NT2/D1 (cell line): ENCODE measurements at regions not wholly inside any gene's neighbourhood (a gene's known extent, or its start where the extent isn't known, plus 50 kb on each side); places are given as distances from the start of the nearest gene placed in this dataset.

ENCODE experiments used
- DNase-seq: peaks from one replicate; pipeline ENCODE4 v3.0.0-alpha.2; 2011; ENCODE audit warnings: low read depth, low spot score
- H3K27me3 ChIP-seq: 2 replicates; pipeline ENCODE4 v1.6.0; 2011; ENCODE audit warnings: mild to moderate bottlenecking; ENCODE audit not compliant: insufficient read length, insufficient read depth
- H3K36me3 ChIP-seq: 2 replicates; pipeline ENCODE4 v1.6.1; 2011; ENCODE audit warnings: mild to moderate bottlenecking, low read length, mixed read lengths; ENCODE audit not compliant: insufficient read depth, insufficient read length
- H3K4me1 ChIP-seq: 2 replicates; pipeline ENCODE4 v1.5.1; 2011; ENCODE audit not compliant: insufficient read depth, insufficient read length
- H3K4me3 ChIP-seq: 2 replicates; pipeline ENCODE4 v1.5.1; 2011; ENCODE audit warnings: low read depth; ENCODE audit not compliant: insufficient read length
- H3K9ac ChIP-seq: 2 replicates; pipeline ENCODE4 v1.6.0; 2011; ENCODE audit warnings: low read depth; ENCODE audit not compliant: insufficient read length
- H3K9me3 ChIP-seq: 2 replicates; pipeline ENCODE4 v1.5.1; 2011; ENCODE audit warnings: mild to moderate bottlenecking, low read length; ENCODE audit not compliant: insufficient read depth
- SUZ12 ChIP-seq: IDR thresholded peaks from 2 replicates; pipeline ENCODE4 v1.6.1; 2011; ENCODE audit not compliant: insufficient read length, insufficient read depth; ENCODE audit errors: extremely low read depth
- YY1 ChIP-seq: IDR thresholded peaks from 2 replicates; pipeline ENCODE4 v1.6.1; 2011; ENCODE audit not compliant: insufficient read length, insufficient read depth
- ZNF274 ChIP-seq: IDR thresholded peaks from 2 replicates; pipeline ENCODE4 v1.6.1; 2011; ENCODE audit warnings: mild to moderate bottlenecking, low read depth, low read length

GRCh38 chr15:87569581-87569980, 687.0 kb downstream of the NTRK3 start:
- TF ChIP-seq SUZ12 (no peak), ZNF274 (no peak), YY1 (no peak)
- no peak for DNase-seq
- Histone ChIP-seq H3K36me3 (no peaks in the 10 kb centered on the region), H3K9me3 (no peaks in the 10 kb centered on the region), H3K4me1 (no peaks in the 10 kb centered on the region), H3K9ac (no peak overlapping the region), H3K27me3 (no peaks in the 10 kb centered on the region), H3K4me3 (no peak overlapping the region)

GRCh38 chr15:87567406-87568030, 689.0 kb downstream of the NTRK3 start:
- Histone ChIP-seq H3K36me3 (no peaks in the 10 kb centered on the region), H3K27me3 (no peaks in the 10 kb centered on the region), H3K4me1 (no peaks in the 10 kb centered on the region), H3K9ac (no peak overlapping the region), H3K9me3 (no peaks in the 10 kb centered on the region), H3K4me3 (no peak overlapping the region)
- TF ChIP-seq YY1: no peak
- no peak for TF ChIP-seq ZNF274
- no peak for TF ChIP-seq SUZ12
- DNase-seq: no peak

GRCh38 chr15:87566236-87566635, 690.3 kb downstream of the NTRK3 start:
- Histone ChIP-seq H3K9me3 (no peaks in the 10 kb centered on the region), H3K36me3 (no peaks in the 10 kb centered on the region), H3K4me3 (no peak overlapping the region), H3K27me3 (no peaks in the 10 kb centered on the region), H3K9ac (no peak overlapping the region), H3K4me1 (no peaks in the 10 kb centered on the region)
- no peak for TF ChIP-seq YY1
- no peak for TF ChIP-seq ZNF274
- TF ChIP-seq SUZ12: no peak
- no peak for DNase-seq

- Histone ChIP-seq H3K9ac (no peak overlapping the region), H3K4me1 (no peaks in the 10 kb centered on the region), H3K4me3 (no peak overlapping the region), H3K27me3 (no peaks in the 10 kb centered on the region), H3K36me3 (no peaks in the 10 kb centered on the region), H3K9me3 (no peaks in the 10 kb centered on the region)
- DNase-seq: no peak
- TF ChIP-seq ZNF274: no peak
- TF ChIP-seq YY1: no peak
- no peak for TF ChIP-seq SUZ12
Observed at GRCh38 chr15:87564681-87565080, 691.9 kb downstream of the NTRK3 start.

GRCh38 chr15:87563869-87564268, 692.7 kb downstream of the NTRK3 start:
- Histone ChIP-seq H3K36me3 (no peaks in the 10 kb centered on the region), H3K4me1 (no peaks in the 10 kb centered on the region), H3K9me3 (no peaks in the 10 kb centered on the region), H3K4me3 (no peak overlapping the region), H3K27me3 (no peaks in the 10 kb centered on the region), H3K9ac (no peak overlapping the region)
- no peak for DNase-seq
- TF ChIP-seq ZNF274 (no peak), SUZ12 (no peak), YY1 (no peak)

- no peak overlapping the region for H3K4me3 ChIP-seq
- TF ChIP-seq SUZ12 (no peak), YY1 (no peak), ZNF274 (no peak)
- H3K27me3 ChIP-seq: no peaks in the 10 kb centered on the region
- no peaks in the 10 kb centered on the region for H3K36me3 ChIP-seq
- no peaks in the 10 kb centered on the region for H3K4me1 ChIP-seq
- H3K9ac ChIP-seq: no peak overlapping the region
- H3K9me3 ChIP-seq: no peaks in the 10 kb centered on the region
- no peak for DNase-seq
Observed at GRCh38 chr15:87562203-87562602, 694.3 kb downstream of the NTRK3 start.

GRCh38 chr15:87561641-87562040, 694.9 kb downstream of the NTRK3 start:
- no peak for TF ChIP-seq ZNF274
- TF ChIP-seq YY1: no peak
- TF ChIP-seq SUZ12: no peak
- no peaks in the 10 kb centered on the region for H3K27me3 ChIP-seq
- DNase-seq: no peak

GRCh38 chr15:87557881-87558280, 698.7 kb downstream of the NTRK3 start:
- Histone ChIP-seq H3K9me3 (no peaks in the 10 kb centered on the region), H3K4me1 (no peaks in the 10 kb centered on the region), H3K9ac (no peak overlapping the region), H3K36me3 (no peaks in the 10 kb centered on the region), H3K27me3 (no peaks in the 10 kb centered on the region), H3K4me3 (no peak overlapping the region)
- no peak for DNase-seq
- TF ChIP-seq YY1: no peak
- TF ChIP-seq SUZ12: no peak
- no peak for TF ChIP-seq ZNF274

More at GRCh38 chr15:87561641-87562040, 694.9 kb downstream of the NTRK3 start:
- H3K9me3 ChIP-seq: no peaks in the 10 kb centered on the region
- H3K36me3 ChIP-seq: no peaks in the 10 kb centered on the region
- H3K9ac ChIP-seq: no peak overlapping the region
- H3K4me1 ChIP-seq: no peaks in the 10 kb centered on the region
- H3K4me3 ChIP-seq: no peak overlapping the region
